Ishikawa (cell line): ENCODE measurements at regions not wholly inside any gene's neighbourhood (a gene's known extent, or its start where the extent isn't known, plus 50 kb on each side); places are given as distances from the start of the nearest gene placed in this dataset.

Source experiments
- EGR1 ChIP-seq: IDR thresholded peaks from 2 replicates; pipeline ENCODE4 v1.6.1; 2012
- EP300 ChIP-seq: IDR thresholded peaks from 2 replicates; pipeline ENCODE4 v1.6.1; 2012; ENCODE audit warnings: borderline replicate concordance
- FOXM1 ChIP-seq: IDR thresholded peaks from 2 replicates; pipeline ENCODE4 v1.6.1; 2012; ENCODE audit warnings: low read depth, borderline replicate concordance
- RAD21 ChIP-seq: IDR thresholded peaks from 2 replicates; pipeline ENCODE4 v1.6.1; 2012; ENCODE audit warnings: low read depth
- TAF1 ChIP-seq: IDR thresholded peaks from 2 replicates; pipeline ENCODE4 v1.6.1; 2012; ENCODE audit warnings: low read depth, mild to moderate bottlenecking
- TCF12 ChIP-seq: IDR thresholded peaks from 2 replicates; pipeline ENCODE4 v1.6.1; 2012; ENCODE audit warnings: low read depth
- TEAD4 ChIP-seq: IDR thresholded peaks from 2 replicates; pipeline ENCODE4 v1.6.1; 2012
- YY1 ChIP-seq: IDR thresholded peaks from 2 replicates; pipeline ENCODE4 v1.6.1; 2012; ENCODE audit warnings: low read depth
- ZBTB7A ChIP-seq: IDR thresholded peaks from 2 replicates; pipeline ENCODE4 v1.6.1; 2012; ENCODE audit warnings: low read depth
- TF ChIP-seq, protein P1 (sequence below): IDR thresholded peaks from 2 replicates; pipeline ENCODE4 v1.6.1; 2012; ENCODE audit warnings: low read depth, mild to moderate bottlenecking

DNA sequence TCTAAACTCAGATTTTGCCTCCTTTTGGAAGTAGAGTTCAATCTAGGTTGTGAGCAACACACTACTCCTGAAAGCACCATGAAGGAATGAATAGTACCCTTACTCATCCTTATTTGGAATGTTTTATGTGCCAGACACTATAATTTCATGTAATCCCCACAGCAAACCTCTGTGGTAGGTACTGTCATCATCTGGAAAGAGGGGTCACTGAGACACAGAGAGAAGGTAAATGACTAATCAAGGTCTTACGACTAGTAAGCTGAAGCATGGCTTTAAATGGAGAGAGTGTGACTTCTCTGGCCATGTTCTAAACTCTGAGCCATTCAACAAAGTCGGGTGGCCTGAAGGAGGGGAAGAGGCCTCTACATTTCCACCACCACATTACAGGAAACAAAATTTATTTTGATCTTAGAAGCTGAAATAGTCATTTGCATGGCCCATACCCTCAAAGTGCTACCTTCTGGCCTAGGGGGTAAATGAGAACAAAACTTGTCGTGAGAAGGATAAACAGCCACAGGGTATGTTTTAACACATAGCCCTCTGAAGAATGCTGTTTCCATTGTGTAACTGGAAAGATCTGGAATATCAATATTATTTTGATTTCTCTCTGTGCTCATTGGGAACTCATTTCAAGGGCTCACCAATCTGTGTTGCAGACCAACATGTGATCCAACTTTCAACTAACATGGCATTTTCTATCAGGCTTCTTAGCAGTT is 180.8 kb upstream of the RFC3 start:
- TF ChIP-seq EGR1 (no peak), EP300 (no peak), TCF12 (no peak), RAD21 (no peak), TAF1 (no peak), FOXM1 (no peak), YY1 (no peak), TEAD4 (no peak), ZBTB7A (no peak)
- TF ChIP-seq, protein P1, sequence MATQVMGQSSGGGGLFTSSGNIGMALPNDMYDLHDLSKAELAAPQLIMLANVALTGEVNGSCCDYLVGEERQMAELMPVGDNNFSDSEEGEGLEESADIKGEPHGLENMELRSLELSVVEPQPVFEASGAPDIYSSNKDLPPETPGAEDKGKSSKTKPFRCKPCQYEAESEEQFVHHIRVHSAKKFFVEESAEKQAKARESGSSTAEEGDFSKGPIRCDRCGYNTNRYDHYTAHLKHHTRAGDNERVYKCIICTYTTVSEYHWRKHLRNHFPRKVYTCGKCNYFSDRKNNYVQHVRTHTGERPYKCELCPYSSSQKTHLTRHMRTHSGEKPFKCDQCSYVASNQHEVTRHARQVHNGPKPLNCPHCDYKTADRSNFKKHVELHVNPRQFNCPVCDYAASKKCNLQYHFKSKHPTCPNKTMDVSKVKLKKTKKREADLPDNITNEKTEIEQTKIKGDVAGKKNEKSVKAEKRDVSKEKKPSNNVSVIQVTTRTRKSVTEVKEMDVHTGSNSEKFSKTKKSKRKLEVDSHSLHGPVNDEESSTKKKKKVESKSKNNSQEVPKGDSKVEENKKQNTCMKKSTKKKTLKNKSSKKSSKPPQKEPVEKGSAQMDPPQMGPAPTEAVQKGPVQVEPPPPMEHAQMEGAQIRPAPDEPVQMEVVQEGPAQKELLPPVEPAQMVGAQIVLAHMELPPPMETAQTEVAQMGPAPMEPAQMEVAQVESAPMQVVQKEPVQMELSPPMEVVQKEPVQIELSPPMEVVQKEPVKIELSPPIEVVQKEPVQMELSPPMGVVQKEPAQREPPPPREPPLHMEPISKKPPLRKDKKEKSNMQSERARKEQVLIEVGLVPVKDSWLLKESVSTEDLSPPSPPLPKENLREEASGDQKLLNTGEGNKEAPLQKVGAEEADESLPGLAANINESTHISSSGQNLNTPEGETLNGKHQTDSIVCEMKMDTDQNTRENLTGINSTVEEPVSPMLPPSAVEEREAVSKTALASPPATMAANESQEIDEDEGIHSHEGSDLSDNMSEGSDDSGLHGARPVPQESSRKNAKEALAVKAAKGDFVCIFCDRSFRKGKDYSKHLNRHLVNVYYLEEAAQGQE: no peak
